ENCODE measurements at regions not wholly inside any gene's neighbourhood (a gene's known extent, or its start where the extent isn't known, plus 50 kb on each side); places are given as distances from the start of the nearest gene placed in this dataset.
"Not testable (repeated sequence)": the region's sequence is repeated elsewhere in the genome, so short reads cannot be mapped to it uniquely, and the experiment has no call there.

GRCh38 chr3:31100519-31100918, 206.1 kb upstream of the GADL1 start:
- no peak for DNase-seq (ENCODE audit: low spot score)

GRCh38 chr3:31101285-31101684, 206.8 kb upstream of the GADL1 start:
- not testable (repeated sequence) for DNase-seq (ENCODE audit: low spot score)

- DNase-seq (ENCODE audit: low spot score), result no peak
Measured at GRCh38 chr3:31102196-31102879, 207.9 kb upstream of the GADL1 start.

GRCh38 chr3:31103181-31103580, 208.7 kb upstream of the GADL1 start:
- no peak for DNase-seq (ENCODE audit: low spot score)

- DNase-seq (ENCODE audit: low spot score), result no peak
Measured at GRCh38 chr3:31103623-31104180, 209.2 kb upstream of the GADL1 start.

GRCh38 chr3:31105011-31105410, 210.6 kb upstream of the GADL1 start:
- DNase-seq (ENCODE audit: low spot score), result no peak

GRCh38 chr3:31105438-31106077, 211.1 kb upstream of the GADL1 start:
- no peak for DNase-seq (ENCODE audit: low spot score)

GRCh38 chr3:31106204-31106603, 211.7 kb upstream of the GADL1 start:
- DNase-seq (ENCODE audit: low spot score), result no peak

- no peak for DNase-seq (ENCODE audit: low spot score)
Measured at GRCh38 chr3:31106912-31107311, 212.5 kb upstream of the GADL1 start.

- DNase-seq (ENCODE audit: low spot score), result no peak
Measured at GRCh38 chr3:31114929-31115283, 220.4 kb upstream of the GADL1 start.

- DNase-seq (ENCODE audit: low spot score), result not testable (repeated sequence)
Measured at GRCh38 chr3:31115531-31115930, 221.1 kb upstream of the GADL1 start.

GRCh38 chr3:31116651-31117050, 222.2 kb upstream of the GADL1 start:
- DNase-seq (ENCODE audit: low spot score), result no peak

- no peak for DNase-seq (ENCODE audit: low spot score)
Measured at GRCh38 chr3:31117854-31118253, 223.4 kb upstream of the GADL1 start.

GRCh38 chr3:31124373-31124772, 229.9 kb upstream of the GADL1 start:
- no peak for DNase-seq (ENCODE audit: low spot score)

GRCh38 chr3:31125413-31126020, 231.1 kb upstream of the GADL1 start:
- no peak for DNase-seq (ENCODE audit: low spot score)

- no peak for DNase-seq (ENCODE audit: low spot score)
Measured at GRCh38 chr3:31129241-31129640, 234.8 kb upstream of the GADL1 start.

- no peak for DNase-seq (ENCODE audit: low spot score)
Measured at GRCh38 chr3:31132132-31132769, 237.8 kb upstream of the GADL1 start.

- DNase-seq (ENCODE audit: low spot score), result no peak
Measured at GRCh38 chr3:31133541-31133940, 239.1 kb upstream of the GADL1 start.

- DNase-seq (ENCODE audit: low spot score), result no peak
Measured at GRCh38 chr3:31135546-31135945, 241.1 kb upstream of the GADL1 start.

GRCh38 chr3:31137718-31138465, 243.4 kb upstream of the GADL1 start:
- no peak for DNase-seq (ENCODE audit: low spot score)

- DNase-seq (ENCODE audit: low spot score), result no peak
Measured at GRCh38 chr3:31140470-31140869, 246.0 kb upstream of the GADL1 start.

- no peak for DNase-seq (ENCODE audit: low spot score)
Measured at GRCh38 chr3:31142139-31142538, 247.7 kb upstream of the GADL1 start.

Data from left forelimb (tissue), 1 donor.